Peyer's patch (tissue), 4 donors: ENCODE measurements at regions not wholly inside any gene's neighbourhood (a gene's known extent, or its start where the extent isn't known, plus 50 kb on each side); places are given as distances from the start of the nearest gene placed in this dataset.

Experiments
- DNase-seq, 3 donors: peaks; one replicate each; pipeline ENCODE4 v3.0.0-alpha.2; 2017 to 2019
- H3K27ac ChIP-seq, 4 donors: fragments of 200-600 bp; sonication (generic); one replicate each; pipeline ENCODE4 v1.5.1; 2016 to 2019
- H3K27me3 ChIP-seq, 2 donors: fragments of 200-600 bp; sonication (generic); one replicate each; pipeline ENCODE4 v1.5.1; 2019
- H3K36me3 ChIP-seq, 3 donors: fragments of 200-600 bp; sonication (generic); one replicate each; pipeline ENCODE4 v1.5.1; 2016 to 2019
- H3K4me1 ChIP-seq, 4 donors: fragments of 200-600 bp; sonication (generic); one replicate each; pipeline ENCODE4 v1.5.1; 2016 to 2019
- H3K4me3 ChIP-seq, 4 donors: fragments of 200-600 bp; sonication (generic); 1 replicate in 3 of 4; 2 replicates in 1 of 4; pipeline ENCODE4 v1.5.1; 2016 to 2019; ENCODE audit warnings: mild to moderate bottlenecking in 1 of 4
- H3K9me3 ChIP-seq, 4 donors: fragments of 200-600 bp; sonication (generic); one replicate each; pipeline ENCODE4 v1.5.1; 2016 to 2019; ENCODE audit warnings: mild to moderate bottlenecking in 1 of 4
- POLR2A ChIP-seq, 2 donors: fragments of 450-650 bp; IDR thresholded peaks; one replicate each; pipeline ENCODE4 v1.5.1; 2017; ENCODE audit warnings: antibody characterized with exemption in 2 of 2, mild to moderate bottlenecking in 2 of 2, moderate library complexity in 2 of 2
- TF ChIP-seq, protein P1 (sequence below), 6 experiments: fragments of 450-650 bp in 4 of 6; fragments of 200-600 bp in 2 of 6; sonication (generic) in 1 of 6; IDR thresholded peaks; one replicate each; pipeline ENCODE4 v1.5.1; 2017 to 2019; ENCODE audit warnings: antibody characterized with exemption in 6 of 6, mild to moderate bottlenecking in 3 of 6, moderate library complexity in 1 of 6

DNA sequence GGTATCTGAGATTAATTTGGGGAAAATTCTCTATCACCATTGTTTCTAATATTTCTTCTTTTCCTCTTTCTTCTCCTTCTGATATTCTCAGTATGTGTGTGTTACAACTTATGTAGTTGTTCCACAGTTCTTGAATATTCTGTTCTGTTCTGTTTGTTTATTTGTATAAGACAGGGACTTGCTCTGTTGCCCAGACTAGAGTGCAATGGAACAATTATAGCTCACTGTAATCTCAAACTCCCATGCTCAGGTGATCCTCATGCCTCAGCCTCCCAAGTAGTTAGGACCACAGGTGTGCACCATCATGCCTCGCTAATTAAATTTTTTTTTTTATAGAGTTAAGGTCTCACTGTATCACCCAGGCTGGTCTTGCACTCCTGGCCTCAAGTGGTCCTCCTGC lies 145.8 kb upstream of the TUT7 start:
- H3K9me3 ChIP-seq: no peaks in the 10 kb centered on the region
- no peak for DNase-seq
- no peak overlapping the region for H3K27ac ChIP-seq
- no peaks in the 10 kb centered on the region for H3K4me1 ChIP-seq
- TF ChIP-seq, protein P1, sequence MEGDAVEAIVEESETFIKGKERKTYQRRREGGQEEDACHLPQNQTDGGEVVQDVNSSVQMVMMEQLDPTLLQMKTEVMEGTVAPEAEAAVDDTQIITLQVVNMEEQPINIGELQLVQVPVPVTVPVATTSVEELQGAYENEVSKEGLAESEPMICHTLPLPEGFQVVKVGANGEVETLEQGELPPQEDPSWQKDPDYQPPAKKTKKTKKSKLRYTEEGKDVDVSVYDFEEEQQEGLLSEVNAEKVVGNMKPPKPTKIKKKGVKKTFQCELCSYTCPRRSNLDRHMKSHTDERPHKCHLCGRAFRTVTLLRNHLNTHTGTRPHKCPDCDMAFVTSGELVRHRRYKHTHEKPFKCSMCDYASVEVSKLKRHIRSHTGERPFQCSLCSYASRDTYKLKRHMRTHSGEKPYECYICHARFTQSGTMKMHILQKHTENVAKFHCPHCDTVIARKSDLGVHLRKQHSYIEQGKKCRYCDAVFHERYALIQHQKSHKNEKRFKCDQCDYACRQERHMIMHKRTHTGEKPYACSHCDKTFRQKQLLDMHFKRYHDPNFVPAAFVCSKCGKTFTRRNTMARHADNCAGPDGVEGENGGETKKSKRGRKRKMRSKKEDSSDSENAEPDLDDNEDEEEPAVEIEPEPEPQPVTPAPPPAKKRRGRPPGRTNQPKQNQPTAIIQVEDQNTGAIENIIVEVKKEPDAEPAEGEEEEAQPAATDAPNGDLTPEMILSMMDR (IDR thresholded peaks at IDR 0.05): no peak
- no peak for TF ChIP-seq POLR2A (IDR thresholded peaks at IDR 0.05)
- H3K27me3 ChIP-seq: no peaks in the 10 kb centered on the region
- no peaks in the 10 kb centered on the region for H3K36me3 ChIP-seq
- H3K4me3 ChIP-seq: no peak overlapping the region

DNA sequence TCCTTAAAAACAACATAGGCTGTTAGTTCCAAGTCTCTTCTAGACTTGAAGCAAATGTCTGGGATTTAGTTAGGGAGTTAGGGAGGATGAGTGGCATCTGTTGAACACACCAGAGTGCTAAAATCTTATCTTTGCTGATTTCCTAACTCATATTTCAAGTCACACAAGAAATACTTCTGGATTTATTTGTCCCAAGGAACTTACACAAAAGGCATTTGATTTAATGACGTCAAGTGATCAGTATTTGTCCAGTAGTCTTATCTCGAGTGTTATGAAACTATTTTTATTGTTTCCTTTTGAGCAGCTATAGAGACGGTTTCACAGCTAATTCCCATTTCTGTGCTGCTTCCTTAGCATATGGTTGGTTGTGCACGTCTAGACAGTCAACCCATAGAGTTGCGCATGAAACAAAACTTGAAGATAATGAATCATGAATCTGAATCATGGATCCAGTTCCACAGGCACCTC lies 140.5 kb upstream of the TUT7 start:
- no peaks in the 10 kb centered on the region for H3K9me3 ChIP-seq
- H3K4me3 ChIP-seq: no peak overlapping the region
- no peak for TF ChIP-seq POLR2A (IDR thresholded peaks at IDR 0.05)
- TF ChIP-seq, protein P1 (IDR thresholded peaks at IDR 0.05): no peak
- H3K27me3 ChIP-seq: no peaks in the 10 kb centered on the region
- DNase-seq: no peak
- no peaks in the 10 kb centered on the region for H3K36me3 ChIP-seq
- H3K27ac ChIP-seq: no peak overlapping the region
- H3K4me1 ChIP-seq: no peaks in the 10 kb centered on the region

DNA sequence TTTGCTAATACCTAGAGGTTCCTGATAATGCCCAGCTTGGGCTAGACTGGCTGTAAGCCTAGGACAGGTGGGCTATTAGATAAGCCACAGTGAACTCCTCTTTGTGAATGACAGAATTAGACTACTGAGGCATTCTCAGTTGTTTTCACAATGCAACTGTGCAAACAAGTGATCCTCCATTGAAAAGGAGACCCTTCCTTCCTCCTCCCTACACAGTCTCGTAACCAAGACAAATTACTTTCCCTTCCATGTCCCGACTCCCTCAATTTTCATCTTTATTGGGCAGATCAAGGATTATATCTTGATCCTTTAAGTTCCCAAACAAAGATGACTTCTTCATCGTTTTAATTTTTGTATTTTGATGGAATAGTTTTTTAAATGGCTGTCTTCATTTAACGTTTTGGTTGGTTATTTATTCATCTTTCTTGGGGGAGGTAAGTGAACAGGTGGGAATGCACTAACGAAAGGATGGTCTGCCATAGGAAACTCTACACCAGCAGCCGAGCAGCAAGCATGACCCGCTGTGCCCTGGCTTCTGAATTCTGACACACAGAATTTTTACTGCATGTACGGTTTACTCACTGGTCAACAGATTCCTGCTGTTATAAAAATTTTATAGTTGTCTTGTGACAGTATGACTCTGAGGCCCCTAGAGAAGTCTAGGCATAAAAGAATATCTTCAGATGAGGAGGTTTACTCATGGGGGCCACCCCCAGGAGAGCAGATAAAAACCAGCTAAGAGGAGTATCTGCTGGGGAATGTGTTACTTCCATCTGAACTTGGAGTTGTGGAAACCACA lies 137.5 kb upstream of the TUT7 start:
- TF ChIP-seq, protein P1 (IDR thresholded peaks at IDR 0.05): no peak
- TF ChIP-seq POLR2A (IDR thresholded peaks at IDR 0.05): no peak
- no peak for DNase-seq
- no peaks in the 10 kb centered on the region for H3K36me3 ChIP-seq
- no peaks in the 10 kb centered on the region for H3K4me1 ChIP-seq
- H3K27me3 ChIP-seq: no peaks in the 10 kb centered on the region
- no peak overlapping the region for H3K4me3 ChIP-seq
- no peaks in the 10 kb centered on the region for H3K9me3 ChIP-seq
- no peak overlapping the region for H3K27ac ChIP-seq

DNA sequence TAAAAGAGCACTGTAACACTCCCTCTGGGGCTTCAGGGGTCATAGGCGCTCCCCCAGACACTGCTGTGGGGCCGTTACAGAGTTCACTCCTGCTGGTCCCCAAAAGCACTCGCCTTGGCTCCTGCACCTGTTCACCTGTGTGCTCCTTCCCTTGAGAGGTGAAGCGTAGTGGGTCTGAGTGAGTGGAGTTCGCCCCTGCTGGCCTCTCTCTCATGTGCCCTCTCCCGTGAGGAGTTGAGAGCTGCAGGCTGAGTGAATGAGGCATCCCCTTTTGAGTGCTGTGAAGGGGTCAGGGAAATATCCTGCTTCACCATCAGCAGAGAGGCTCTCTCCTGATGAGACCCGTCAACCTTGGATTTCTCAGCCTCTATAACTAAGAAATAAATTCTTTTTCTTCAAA lies 134.6 kb upstream of the TUT7 start:
- no peak for DNase-seq
- Histone ChIP-seq H3K4me3 (no peak overlapping the region), H3K4me1 (no peaks in the 10 kb centered on the region), H3K9me3 (no peaks in the 10 kb centered on the region), H3K27me3 (no peaks in the 10 kb centered on the region), H3K36me3 (no peaks in the 10 kb centered on the region), H3K27ac (no peak overlapping the region)
- TF ChIP-seq, protein P1 (IDR thresholded peaks at IDR 0.05): no peak
- TF ChIP-seq POLR2A (IDR thresholded peaks at IDR 0.05): no peak

DNA sequence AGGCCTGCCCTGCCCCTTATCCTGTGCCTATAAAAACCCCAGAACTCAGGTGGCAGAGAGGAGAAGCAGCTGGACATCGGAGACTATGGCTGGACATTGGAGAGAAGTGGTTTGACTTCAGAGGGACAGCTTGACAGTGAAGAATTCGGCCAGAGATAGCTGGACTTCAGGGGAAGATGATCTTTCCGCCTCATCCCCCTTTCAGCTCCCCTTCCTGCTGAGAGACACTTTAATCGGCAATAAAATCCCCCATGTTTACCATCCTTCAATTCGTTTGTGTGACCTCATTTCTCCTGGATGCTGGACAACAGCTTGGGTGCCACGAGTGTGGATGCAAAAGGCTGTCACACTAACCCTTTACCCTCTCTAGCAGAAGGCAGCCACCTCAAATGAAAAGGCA lies 134.1 kb upstream of the TUT7 start:
- DNase-seq: no peak
- no peak overlapping the region for H3K27ac ChIP-seq
- H3K9me3 ChIP-seq: no peaks in the 10 kb centered on the region
- H3K27me3 ChIP-seq: no peaks in the 10 kb centered on the region
- no peaks in the 10 kb centered on the region for H3K4me1 ChIP-seq
- no peaks in the 10 kb centered on the region for H3K36me3 ChIP-seq
- H3K4me3 ChIP-seq: no peak overlapping the region
- TF ChIP-seq POLR2A (IDR thresholded peaks at IDR 0.05): no peak
- TF ChIP-seq, protein P1 (IDR thresholded peaks at IDR 0.05): no peak
